ENCODE measurements at regions not wholly inside any gene's neighbourhood (a gene's known extent, or its start where the extent isn't known, plus 50 kb on each side); places are given as distances from the start of the nearest gene placed in this dataset.

DNA sequence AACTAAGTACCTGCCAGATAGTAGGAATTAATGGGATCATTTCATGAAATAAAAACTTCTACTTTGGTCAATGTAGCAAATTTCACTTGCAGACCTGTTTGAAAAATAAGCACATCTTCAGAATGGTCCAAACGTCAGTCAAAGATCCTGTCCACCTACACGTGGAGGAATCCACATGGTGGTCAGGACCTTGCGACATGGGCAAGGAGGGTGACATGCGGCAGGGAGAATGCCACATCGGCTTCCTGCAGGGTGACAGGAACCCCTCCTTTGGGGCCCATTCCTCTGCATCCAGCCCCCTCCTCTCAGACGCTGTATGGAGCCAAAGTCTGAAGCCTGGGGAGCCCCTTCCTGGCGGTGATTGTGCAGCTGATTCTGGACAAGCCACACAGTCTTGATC is 95.5 kb upstream of the MGMT start:
- Histone ChIP-seq H3K36me3 (replicated peaks; ENCODE audit: low read depth, low read length) (no peaks in the 10 kb centered on the region), H3K9ac (ENCODE audit: low read length) (no peak overlapping the region), H3K79me2 (ENCODE audit: low read length) (no peaks in the 10 kb centered on the region), H2AFZ (ENCODE audit: low read depth, low read length) (no peak overlapping the region), H4K20me1 (ENCODE audit: insufficient read depth, low read length) (no peaks in the 10 kb centered on the region), H3K4me1 (ENCODE audit: low read length) (no peaks in the 10 kb centered on the region), H3K4me2 (ENCODE audit: low read length) (no peak overlapping the region), H3K4me3 (ENCODE audit: low read length) (no peak overlapping the region), H3K9me3 (ENCODE audit: insufficient read depth, low read length) (no peaks in the 10 kb centered on the region), H3K27ac (ENCODE audit: low read length) (no peak overlapping the region), H3K27me3 (ENCODE audit: low read depth, low read length) (no peaks in the 10 kb centered on the region)
- TF ChIP-seq EZH2phosphoT487 (IDR thresholded peaks at IDR 0.05; ENCODE audit: low read depth) = no peak
- TF ChIP-seq, protein P1, sequence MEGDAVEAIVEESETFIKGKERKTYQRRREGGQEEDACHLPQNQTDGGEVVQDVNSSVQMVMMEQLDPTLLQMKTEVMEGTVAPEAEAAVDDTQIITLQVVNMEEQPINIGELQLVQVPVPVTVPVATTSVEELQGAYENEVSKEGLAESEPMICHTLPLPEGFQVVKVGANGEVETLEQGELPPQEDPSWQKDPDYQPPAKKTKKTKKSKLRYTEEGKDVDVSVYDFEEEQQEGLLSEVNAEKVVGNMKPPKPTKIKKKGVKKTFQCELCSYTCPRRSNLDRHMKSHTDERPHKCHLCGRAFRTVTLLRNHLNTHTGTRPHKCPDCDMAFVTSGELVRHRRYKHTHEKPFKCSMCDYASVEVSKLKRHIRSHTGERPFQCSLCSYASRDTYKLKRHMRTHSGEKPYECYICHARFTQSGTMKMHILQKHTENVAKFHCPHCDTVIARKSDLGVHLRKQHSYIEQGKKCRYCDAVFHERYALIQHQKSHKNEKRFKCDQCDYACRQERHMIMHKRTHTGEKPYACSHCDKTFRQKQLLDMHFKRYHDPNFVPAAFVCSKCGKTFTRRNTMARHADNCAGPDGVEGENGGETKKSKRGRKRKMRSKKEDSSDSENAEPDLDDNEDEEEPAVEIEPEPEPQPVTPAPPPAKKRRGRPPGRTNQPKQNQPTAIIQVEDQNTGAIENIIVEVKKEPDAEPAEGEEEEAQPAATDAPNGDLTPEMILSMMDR (IDR thresholded peaks at IDR 0.05; ENCODE audit: low read depth, low read length) = no peak

DNA sequence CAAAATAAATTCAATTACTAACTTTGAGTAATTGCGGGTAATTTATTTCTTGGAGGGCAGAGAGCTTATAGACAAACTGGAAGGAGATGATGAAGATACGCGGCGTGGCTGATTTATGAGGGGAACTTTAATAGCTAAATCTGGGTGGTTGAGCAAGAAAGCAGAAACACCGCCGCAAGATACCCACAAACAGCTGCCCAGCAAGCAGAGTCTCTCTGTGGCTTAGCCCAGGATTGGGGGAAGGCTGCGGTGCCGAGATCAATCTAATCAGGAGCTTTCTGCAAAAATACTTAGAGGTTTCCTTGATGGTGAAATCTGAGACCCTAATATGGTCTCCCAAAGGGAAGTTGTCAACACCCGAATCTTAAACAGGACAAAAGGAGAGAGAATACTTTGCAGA is 94.9 kb upstream of the MGMT start:
- H3K27me3 ChIP-seq (ENCODE audit: low read depth, low read length) = no peaks in the 10 kb centered on the region
- no peaks in the 10 kb centered on the region for H3K9me3 ChIP-seq (ENCODE audit: insufficient read depth, low read length)
- H4K20me1 ChIP-seq (ENCODE audit: insufficient read depth, low read length) = no peaks in the 10 kb centered on the region
- H3K27ac ChIP-seq (ENCODE audit: low read length) = no peak overlapping the region
- TF ChIP-seq, protein P1 (IDR thresholded peaks at IDR 0.05; ENCODE audit: low read depth, low read length) = no peak
- no peak for TF ChIP-seq EZH2phosphoT487 (IDR thresholded peaks at IDR 0.05; ENCODE audit: low read depth)
- no peak overlapping the region for H3K9ac ChIP-seq (ENCODE audit: low read length)
- H3K4me2 ChIP-seq (ENCODE audit: low read length) = no peak overlapping the region
- H3K79me2 ChIP-seq (ENCODE audit: low read length) = no peaks in the 10 kb centered on the region
- H3K4me1 ChIP-seq (ENCODE audit: low read length) = no peaks in the 10 kb centered on the region
- H3K4me3 ChIP-seq (ENCODE audit: low read length) = no peak overlapping the region
- H2AFZ ChIP-seq (ENCODE audit: low read depth, low read length) = no peak overlapping the region
- H3K36me3 ChIP-seq (replicated peaks; ENCODE audit: low read depth, low read length) = no peaks in the 10 kb centered on the region

DNA sequence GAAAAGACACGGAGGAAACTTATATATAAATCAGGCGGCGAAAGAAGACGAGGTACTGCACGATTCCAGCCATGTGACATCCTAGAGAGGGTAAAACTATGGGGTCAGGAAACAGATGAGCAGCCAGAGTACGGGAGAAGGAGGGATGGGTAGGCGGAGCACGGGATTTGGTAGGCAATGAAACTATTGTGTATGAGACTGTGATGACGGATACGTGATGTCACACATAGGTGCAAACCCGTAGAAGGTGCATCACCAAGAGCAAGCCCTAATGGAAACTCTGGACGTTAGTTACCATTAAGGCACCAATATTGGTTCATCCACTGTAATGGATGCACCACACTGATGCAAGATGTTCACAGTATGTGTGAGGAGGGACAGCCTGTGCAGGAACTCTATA is 93.8 kb upstream of the MGMT start:
- Histone ChIP-seq H3K27ac (ENCODE audit: low read length) (no peak overlapping the region), H3K36me3 (replicated peaks; ENCODE audit: low read depth, low read length) (no peaks in the 10 kb centered on the region), H3K4me1 (ENCODE audit: low read length) (no peaks in the 10 kb centered on the region), H3K79me2 (ENCODE audit: low read length) (no peaks in the 10 kb centered on the region), H3K27me3 (ENCODE audit: low read depth, low read length) (no peaks in the 10 kb centered on the region), H3K4me2 (ENCODE audit: low read length) (no peak overlapping the region), H3K9me3 (ENCODE audit: insufficient read depth, low read length) (no peaks in the 10 kb centered on the region), H4K20me1 (ENCODE audit: insufficient read depth, low read length) (no peaks in the 10 kb centered on the region), H2AFZ (ENCODE audit: low read depth, low read length) (no peak overlapping the region), H3K4me3 (ENCODE audit: low read length) (no peak overlapping the region), H3K9ac (ENCODE audit: low read length) (no peak overlapping the region)
- TF ChIP-seq EZH2phosphoT487 (IDR thresholded peaks at IDR 0.05; ENCODE audit: low read depth) = no peak
- TF ChIP-seq, protein P1 (IDR thresholded peaks at IDR 0.05; ENCODE audit: low read depth, low read length) = no peak

DNA sequence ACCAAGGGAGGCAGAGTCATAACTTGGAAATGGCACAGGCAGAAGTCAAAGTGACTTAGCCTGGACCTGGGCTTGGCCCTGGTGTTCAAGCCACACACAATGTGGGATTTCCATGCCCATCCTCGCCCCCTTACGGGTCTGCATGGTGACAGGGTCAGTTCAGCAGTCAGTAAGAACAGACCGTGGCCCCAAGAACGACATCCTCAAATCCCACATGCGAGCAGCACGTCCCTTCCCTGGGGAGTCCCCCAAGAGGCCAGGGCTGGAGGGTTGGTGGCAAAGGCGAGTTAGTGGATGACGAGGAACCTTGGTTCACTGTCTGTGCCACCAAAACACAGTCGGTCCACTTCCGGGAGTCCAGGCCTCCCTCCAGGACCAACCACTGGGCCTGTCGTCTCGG is 93.3 kb upstream of the MGMT start:
- Histone ChIP-seq H3K27ac (ENCODE audit: low read length) (no peak overlapping the region), H4K20me1 (ENCODE audit: insufficient read depth, low read length) (no peaks in the 10 kb centered on the region), H3K36me3 (replicated peaks; ENCODE audit: low read depth, low read length) (no peaks in the 10 kb centered on the region), H3K79me2 (ENCODE audit: low read length) (no peaks in the 10 kb centered on the region), H3K4me3 (ENCODE audit: low read length) (no peak overlapping the region), H3K9ac (ENCODE audit: low read length) (no peak overlapping the region), H3K4me1 (ENCODE audit: low read length) (no peaks in the 10 kb centered on the region), H3K27me3 (ENCODE audit: low read depth, low read length) (no peaks in the 10 kb centered on the region), H2AFZ (ENCODE audit: low read depth, low read length) (no peak overlapping the region), H3K4me2 (ENCODE audit: low read length) (no peak overlapping the region), H3K9me3 (ENCODE audit: insufficient read depth, low read length) (no peaks in the 10 kb centered on the region)
- no peak for TF ChIP-seq EZH2phosphoT487 (IDR thresholded peaks at IDR 0.05; ENCODE audit: low read depth)
- TF ChIP-seq, protein P1 (IDR thresholded peaks at IDR 0.05; ENCODE audit: low read depth, low read length) = no peak

Measured in OCI-LY3 (cell line).